ENCODE measurements at regions not wholly inside any gene's neighbourhood (a gene's known extent, or its start where the extent isn't known, plus 50 kb on each side); places are given as distances from the start of the nearest gene placed in this dataset.
"Not testable (repeated sequence)": the region's sequence is repeated elsewhere in the genome, so short reads cannot be mapped to it uniquely, and the experiment has no call there.

GRCh38 chr10:28905371-28905770 lies 228.1 kb downstream of the BAMBI start:
- ChIA-PET POLR2A (ENCODE audit: low non-redundant PET) (no interaction called here), CTCF (no interaction called here)
- no peak for DNase-seq (ENCODE audit: low spot score)
- TF ChIP-seq CTCF (conservative IDR thresholded peaks at IDR 0.05; ENCODE audit: low read depth), result no peak
- H3K27ac ChIP-seq, result no peak overlapping the region

- no peak for DNase-seq (ENCODE audit: low spot score)
- no peak overlapping the region for H3K27ac ChIP-seq
- CTCF ChIA-PET, result no interaction called here
- TF ChIP-seq CTCF (conservative IDR thresholded peaks at IDR 0.05; ENCODE audit: low read depth), result no peak
- POLR2A ChIA-PET (ENCODE audit: low non-redundant PET), result no interaction called here
Observed at GRCh38 chr10:28906011-28906411, 228.7 kb downstream of the BAMBI start.

- DNase-seq (ENCODE audit: low spot score), result no peak
- no peak for TF ChIP-seq CTCF (conservative IDR thresholded peaks at IDR 0.05; ENCODE audit: low read depth)
- POLR2A ChIA-PET (ENCODE audit: low non-redundant PET), result no interaction called here
- H3K27ac ChIP-seq, result no peak overlapping the region
- CTCF ChIA-PET, result no interaction called here
Observed at GRCh38 chr10:28906415-28906814, 229.1 kb downstream of the BAMBI start.

- CTCF ChIA-PET, result no interaction called here
- POLR2A ChIA-PET (ENCODE audit: low non-redundant PET), result no interaction called here
- no peak for DNase-seq (ENCODE audit: low spot score)
- TF ChIP-seq CTCF (conservative IDR thresholded peaks at IDR 0.05; ENCODE audit: low read depth), result no peak
- no peak overlapping the region for H3K27ac ChIP-seq
Observed at GRCh38 chr10:28906934-28907333, 229.6 kb downstream of the BAMBI start.

GRCh38 chr10:28909875-28910274 lies 232.6 kb downstream of the BAMBI start:
- ChIA-PET POLR2A (ENCODE audit: low non-redundant PET) (no interaction called here), CTCF (no interaction called here)
- DNase-seq (ENCODE audit: low spot score), result no peak
- H3K27ac ChIP-seq, result no peak overlapping the region
- TF ChIP-seq CTCF (conservative IDR thresholded peaks at IDR 0.05; ENCODE audit: low read depth), result no peak

- DNase-seq (ENCODE audit: low spot score), result no peak
- POLR2A ChIA-PET (ENCODE audit: low non-redundant PET), result no interaction called here
- CTCF ChIA-PET, result no interaction called here
- H3K27ac ChIP-seq, result no peak overlapping the region
- TF ChIP-seq CTCF (conservative IDR thresholded peaks at IDR 0.05; ENCODE audit: low read depth), result no peak
Observed at GRCh38 chr10:28910956-28911355, 233.6 kb downstream of the BAMBI start.

- POLR2A ChIA-PET (ENCODE audit: low non-redundant PET); DNase-seq (ENCODE audit: low spot score); H3K27ac ChIP-seq: not testable (repeated sequence)
- CTCF ChIA-PET, result interaction anchor here (0.7 kb wide), 1 partner anchor 266 kb away, joined by 5 read pairs; no protein-coding TSS in a partner anchor
Observed at GRCh38 chr10:28911511-28911910, 234.2 kb downstream of the BAMBI start.
